Fibroblast of pulmonary artery (primary cell): ENCODE measurements at regions not wholly inside any gene's neighbourhood (a gene's known extent, or its start where the extent isn't known, plus 50 kb on each side); places are given as distances from the start of the nearest gene placed in this dataset.
"Not testable (repeated sequence)": the region's sequence is repeated elsewhere in the genome, so short reads cannot be mapped to it uniquely, and the experiment has no call there.

ENCODE experiments used
- DNase-seq: peaks from one replicate; pipeline ENCODE4 v3.0.0-alpha.2; 2010; ENCODE audit warnings: low read depth
- H3K4me3 ChIP-seq: replicated peaks from 2 replicates; pipeline ENCODE4 v1.5.1; 2011; ENCODE audit warnings: low read depth, mild to moderate bottlenecking, control low read depth, low read length, moderate library complexity
- CTCF ChIP-seq: IDR thresholded peaks from 2 replicates; pipeline ENCODE4 v1.5.1; 2011; ENCODE audit warnings: mild to moderate bottlenecking, control low read depth, low read length, inconsistent platforms; ENCODE audit errors: missing control alignments

- TF ChIP-seq CTCF: no peak
- H3K4me3 ChIP-seq: no peak overlapping the region
- DNase-seq: no peak
Observed at GRCh38 chr5:158499892-158500418, 599.8 kb downstream of the EBF1 start.

- no peak overlapping the region for H3K4me3 ChIP-seq
- no peak for DNase-seq
- no peak for TF ChIP-seq CTCF
Observed at GRCh38 chr5:158499075-158499891, 600.4 kb downstream of the EBF1 start.

GRCh38 chr5:158496624-158497023 lies 603.1 kb downstream of the EBF1 start:
- no peak for TF ChIP-seq CTCF

GRCh38 chr5:158494541-158494940 lies 605.2 kb downstream of the EBF1 start:
- DNase-seq: no peak
- no peak for TF ChIP-seq CTCF
- H3K4me3 ChIP-seq: no peak overlapping the region

More at GRCh38 chr5:158496624-158497023, 603.1 kb downstream of the EBF1 start:
- H3K4me3 ChIP-seq: no peak overlapping the region
- DNase-seq: no peak

- not testable (repeated sequence) for DNase-seq, H3K4me3 ChIP-seq
Observed at GRCh38 chr5:158494044-158494443, 605.7 kb downstream of the EBF1 start.

GRCh38 chr5:158492841-158493242 lies 606.9 kb downstream of the EBF1 start:
- TF ChIP-seq CTCF: no peak
- DNase-seq: no peak
- H3K4me3 ChIP-seq: no peak overlapping the region

GRCh38 chr5:158492136-158492535 lies 607.6 kb downstream of the EBF1 start:
- no peak for TF ChIP-seq CTCF
- no peak for DNase-seq
- no peak overlapping the region for H3K4me3 ChIP-seq
